Thoracic aorta (tissue), 2 donors: ENCODE measurements at regions not wholly inside any gene's neighbourhood (a gene's known extent, or its start where the extent isn't known, plus 50 kb on each side); places are given as distances from the start of the nearest gene placed in this dataset.

Source experiments
- ATAC-seq: fragments of 150-250 bp; one replicate; pipeline ENCODE4 v1.8.0; 2017; ENCODE audit warnings: low read depth; ENCODE audit not compliant: insufficient number of reproducible peaks, low FRiP score
- DNase-seq: peaks from one replicate; pipeline ENCODE4 v3.0.0-alpha.2; 2020; ENCODE audit warnings: low spot score
- H3K27ac ChIP-seq, 2 donors: fragments of 200-600 bp; sonication (generic); 1 replicate in 1 of 2; 2 replicates in 1 of 2; pipeline ENCODE4 v1.5.1; 2016; ENCODE audit warnings: mild to moderate bottlenecking in 2 of 2, moderate library complexity in 2 of 2
- H3K27me3 ChIP-seq: fragments of 200-600 bp; sonication (generic); replicated peaks from 2 replicates; pipeline ENCODE4 v1.6.0; 2016; ENCODE audit warnings: mild to moderate bottlenecking; ENCODE audit not compliant: insufficient read depth
- H3K36me3 ChIP-seq: fragments of 200-600 bp; sonication (generic); one replicate; pipeline ENCODE4 v1.5.1; 2016
- H3K4me1 ChIP-seq, 2 donors: fragments of 200-600 bp; sonication (generic); 1 replicate in 1 of 2; 2 replicates in 1 of 2; pipeline versions ENCODE4 v1.5.1 to v1.6.0; 2016; ENCODE audit warnings: low read depth in 2 of 2, mild to moderate bottlenecking in 1 of 2; ENCODE audit not compliant: control insufficient read depth in 1 of 2
- H3K4me3 ChIP-seq: fragments of 200-600 bp; sonication (generic); 2 replicates; pipeline ENCODE4 v1.5.1; 2016; ENCODE audit warnings: mild to moderate bottlenecking
- H3K9me3 ChIP-seq: fragments of 200-600 bp; sonication (generic); 2 replicates; pipeline ENCODE4 v1.5.1; 2016
- TF ChIP-seq, protein P1 (sequence below): fragments of 200-600 bp; sonication (generic); IDR thresholded peaks from one replicate; pipeline ENCODE4 v1.5.1; 2019; ENCODE audit warnings: antibody characterized with exemption

DNA sequence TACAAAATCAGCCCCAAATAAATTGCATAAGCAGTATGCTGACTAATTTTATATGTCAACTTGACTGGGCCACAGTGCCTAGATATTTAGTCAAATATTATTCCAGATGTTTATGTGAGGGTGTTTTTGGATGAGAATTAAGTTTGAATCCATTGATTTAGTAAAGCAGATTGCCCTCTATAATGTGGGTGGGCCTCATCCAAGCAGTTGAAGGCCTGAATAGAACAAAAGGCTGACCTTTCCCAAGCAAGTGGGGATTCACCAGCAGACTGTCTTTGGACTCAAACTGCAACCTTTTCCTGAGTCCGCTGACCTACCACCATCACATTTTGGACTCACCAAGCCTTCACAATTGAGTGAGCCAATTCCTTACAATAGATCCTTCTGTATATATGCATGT lies 186.4 kb downstream of the ARHGAP12 start:
- no peak overlapping the region for H3K4me3 ChIP-seq
- no peaks in the 10 kb centered on the region for H3K4me1 ChIP-seq
- H3K36me3 ChIP-seq: no peaks in the 10 kb centered on the region
- H3K9me3 ChIP-seq: no peaks in the 10 kb centered on the region
- no peak overlapping the region for H3K27ac ChIP-seq
- H3K27me3 ChIP-seq: no peaks in the 10 kb centered on the region
- TF ChIP-seq, protein P1, sequence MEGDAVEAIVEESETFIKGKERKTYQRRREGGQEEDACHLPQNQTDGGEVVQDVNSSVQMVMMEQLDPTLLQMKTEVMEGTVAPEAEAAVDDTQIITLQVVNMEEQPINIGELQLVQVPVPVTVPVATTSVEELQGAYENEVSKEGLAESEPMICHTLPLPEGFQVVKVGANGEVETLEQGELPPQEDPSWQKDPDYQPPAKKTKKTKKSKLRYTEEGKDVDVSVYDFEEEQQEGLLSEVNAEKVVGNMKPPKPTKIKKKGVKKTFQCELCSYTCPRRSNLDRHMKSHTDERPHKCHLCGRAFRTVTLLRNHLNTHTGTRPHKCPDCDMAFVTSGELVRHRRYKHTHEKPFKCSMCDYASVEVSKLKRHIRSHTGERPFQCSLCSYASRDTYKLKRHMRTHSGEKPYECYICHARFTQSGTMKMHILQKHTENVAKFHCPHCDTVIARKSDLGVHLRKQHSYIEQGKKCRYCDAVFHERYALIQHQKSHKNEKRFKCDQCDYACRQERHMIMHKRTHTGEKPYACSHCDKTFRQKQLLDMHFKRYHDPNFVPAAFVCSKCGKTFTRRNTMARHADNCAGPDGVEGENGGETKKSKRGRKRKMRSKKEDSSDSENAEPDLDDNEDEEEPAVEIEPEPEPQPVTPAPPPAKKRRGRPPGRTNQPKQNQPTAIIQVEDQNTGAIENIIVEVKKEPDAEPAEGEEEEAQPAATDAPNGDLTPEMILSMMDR: no peak
- ATAC-seq (no peak), DNase-seq (no peak)

GRCh38 chr10:31741473-31741872 lies 187.2 kb downstream of the ARHGAP12 start:
- Histone ChIP-seq H3K27ac (no peak overlapping the region), H3K9me3 (no peaks in the 10 kb centered on the region), H3K4me3 (no peak overlapping the region), H3K4me1 (no peaks in the 10 kb centered on the region), H3K27me3 (no peaks in the 10 kb centered on the region), H3K36me3 (no peaks in the 10 kb centered on the region)
- TF ChIP-seq, protein P1: no peak
- ATAC-seq (no peak), DNase-seq (no peak)

DNA sequence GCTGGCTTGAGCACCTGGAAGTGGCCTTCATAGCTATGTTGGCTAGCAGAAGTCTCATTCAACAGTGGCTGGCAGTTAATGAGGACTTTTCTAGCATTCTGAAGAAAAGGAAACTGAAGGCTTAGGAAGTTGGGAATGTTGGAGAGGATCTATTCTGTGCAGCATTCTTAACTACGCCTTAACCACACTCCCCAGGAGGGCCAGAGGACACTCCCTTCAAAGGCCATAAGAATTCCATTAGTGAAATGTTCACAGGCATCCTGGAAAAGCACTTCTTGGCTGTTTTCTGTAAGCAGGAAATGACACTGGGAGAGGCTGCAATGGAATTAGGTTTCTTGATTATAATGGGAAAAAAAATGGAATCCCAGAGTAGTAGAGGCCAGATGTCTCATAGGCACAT lies 188.9 kb downstream of the ARHGAP12 start:
- no peak for ATAC-seq
- H3K4me3 ChIP-seq: no peak overlapping the region
- no peaks in the 10 kb centered on the region for H3K4me1 ChIP-seq
- TF ChIP-seq, protein P1: no peak
- no peak overlapping the region for H3K27ac ChIP-seq
- no peaks in the 10 kb centered on the region for H3K36me3 ChIP-seq
- no peak for DNase-seq
- H3K27me3 ChIP-seq: no peaks in the 10 kb centered on the region
- no peaks in the 10 kb centered on the region for H3K9me3 ChIP-seq

DNA sequence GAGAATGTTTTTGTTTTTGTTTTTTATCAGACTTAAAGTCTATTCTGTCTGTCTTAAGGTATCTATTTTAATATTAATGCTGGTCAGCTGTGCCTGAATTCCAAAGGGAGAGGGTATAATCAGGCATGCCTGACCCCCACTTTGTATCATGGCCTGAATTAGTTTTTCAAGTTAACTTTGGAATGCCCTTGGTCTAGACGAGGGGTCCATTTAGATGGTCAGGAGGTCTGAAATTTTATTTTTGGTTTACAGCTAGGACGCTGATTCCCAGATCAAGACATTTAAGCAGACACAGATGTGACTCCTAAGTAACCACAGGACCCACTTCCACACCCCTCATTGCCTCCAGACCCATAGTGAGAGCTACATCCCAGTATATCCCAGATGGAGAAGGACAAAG lies 189.5 kb downstream of the ARHGAP12 start:
- no peaks in the 10 kb centered on the region for H3K4me1 ChIP-seq
- ATAC-seq (no peak), DNase-seq (no peak)
- H3K27ac ChIP-seq: no peak overlapping the region
- no peak overlapping the region for H3K4me3 ChIP-seq
- TF ChIP-seq, protein P1: no peak
- H3K36me3 ChIP-seq: no peaks in the 10 kb centered on the region
- no peaks in the 10 kb centered on the region for H3K27me3 ChIP-seq
- no peaks in the 10 kb centered on the region for H3K9me3 ChIP-seq

GRCh38 chr10:31731711-31732110 lies 196.9 kb downstream of the ARHGAP12 start:
- H3K36me3 ChIP-seq: no peaks in the 10 kb centered on the region
- no peak overlapping the region for H3K27ac ChIP-seq
- no peaks in the 10 kb centered on the region for H3K27me3 ChIP-seq
- TF ChIP-seq, protein P1: no peak
- no peak for DNase-seq
- no peak for ATAC-seq
- no peaks in the 10 kb centered on the region for H3K9me3 ChIP-seq
- no peak overlapping the region for H3K4me3 ChIP-seq
- no peaks in the 10 kb centered on the region for H3K4me1 ChIP-seq
